Umbilical cord (tissue), 1 donor: ENCODE measurements at regions not wholly inside any gene's neighbourhood (a gene's known extent, or its start where the extent isn't known, plus 50 kb on each side); places are given as distances from the start of the nearest gene placed in this dataset.

Source experiments
- DNase-seq: peaks from one replicate; pipeline ENCODE4 v3.0.0-alpha.2; 2015; ENCODE audit warnings: low spot score

DNA sequence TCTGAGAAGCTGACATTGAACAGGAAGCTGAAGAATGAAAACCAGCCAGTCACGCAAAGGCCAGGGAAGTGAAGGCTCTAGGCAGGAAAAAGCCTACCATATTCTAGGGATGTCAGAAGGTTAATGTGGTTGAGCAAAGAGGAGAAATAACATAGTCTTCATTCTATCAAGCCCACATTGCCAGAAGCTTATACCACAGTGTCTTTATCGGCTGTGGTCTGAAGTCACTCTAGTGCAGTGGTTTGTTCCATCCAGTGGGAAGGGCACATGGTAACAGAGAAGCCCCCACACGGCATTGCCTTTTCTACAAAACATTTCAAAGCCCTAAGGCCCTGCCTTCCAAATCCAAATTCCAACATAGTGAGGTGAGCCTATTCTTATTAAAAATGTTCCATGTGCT, 311.3 kb downstream of the TNS1 start:
- DNase-seq, result no peak

DNA sequence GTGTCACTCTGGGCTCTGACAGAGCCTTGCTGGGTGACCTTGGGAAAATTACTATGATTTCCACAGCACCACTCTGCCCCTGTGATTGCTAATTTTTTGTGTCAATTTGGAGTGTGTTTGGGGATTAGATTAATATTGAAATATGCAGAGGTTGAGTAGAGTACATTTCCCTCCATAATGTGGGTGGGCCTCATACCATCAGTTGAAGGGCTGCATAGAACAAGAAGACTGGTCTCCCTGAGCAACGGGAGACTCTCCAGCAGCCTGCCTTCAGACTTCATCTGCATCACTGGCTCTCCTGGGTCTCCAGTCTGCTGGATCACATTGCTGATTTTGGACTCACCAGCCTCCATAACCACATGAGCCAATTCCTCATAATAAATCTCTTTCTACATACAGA, 313.7 kb downstream of the TNS1 start:
- no peak for DNase-seq

DNA sequence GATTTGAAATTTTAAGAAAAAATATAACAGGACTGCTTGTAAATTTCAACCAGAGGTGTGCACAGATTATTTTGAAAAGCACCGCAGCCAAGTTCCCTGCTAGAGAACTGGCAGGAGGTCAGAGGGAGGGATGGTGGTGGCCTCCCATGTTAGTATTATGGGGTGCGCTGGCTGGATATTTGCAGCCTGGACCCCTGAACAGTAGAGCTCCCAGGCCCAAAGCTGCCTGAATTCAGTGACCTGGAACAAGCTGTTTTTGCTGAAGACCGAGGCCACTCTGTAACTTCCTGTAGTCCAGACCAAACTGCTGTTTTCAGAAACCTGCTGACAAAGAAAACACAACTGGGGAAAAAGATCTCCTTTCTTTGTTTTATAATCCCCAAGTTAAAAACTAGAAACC, 314.3 kb downstream of the TNS1 start:
- no peak for DNase-seq

DNA sequence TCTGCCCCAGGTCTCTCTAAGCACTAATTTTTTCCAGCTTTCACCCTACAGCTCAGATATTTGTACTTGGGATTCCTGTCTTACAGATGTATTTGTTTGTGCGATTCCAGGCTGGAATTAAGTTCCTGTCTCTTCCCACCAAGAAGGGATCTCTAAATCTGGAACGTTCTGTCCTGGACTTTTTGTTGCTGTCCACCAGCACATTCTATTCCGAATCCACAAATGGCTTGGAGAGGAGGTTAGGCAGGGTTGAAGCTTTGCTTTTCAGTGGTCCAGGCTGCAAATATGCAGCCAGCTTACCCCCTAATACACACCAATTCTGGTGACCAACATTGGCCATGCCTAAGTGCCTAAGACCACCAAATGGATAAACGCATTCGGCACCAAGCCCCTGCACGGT, 315.0 kb downstream of the TNS1 start:
- no peak for DNase-seq

DNA sequence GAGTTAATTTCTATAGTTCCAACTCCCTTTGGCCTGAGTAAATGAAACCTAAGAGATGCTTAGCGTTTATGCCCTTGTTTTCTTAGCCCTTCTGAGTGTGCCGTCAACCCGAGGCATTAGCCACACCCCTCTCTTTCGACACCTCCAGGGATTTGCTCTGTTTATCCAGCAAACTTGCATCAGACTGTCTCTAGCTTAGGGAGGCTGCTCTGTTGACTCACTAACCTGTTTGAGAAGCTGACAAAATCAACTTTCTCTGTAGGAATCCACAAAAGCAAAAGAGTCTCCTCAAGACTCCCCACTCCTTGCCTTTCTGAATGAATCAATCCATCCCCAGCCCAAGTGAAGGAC, 317.6 kb downstream of the TNS1 start:
- DNase-seq, result peak; percentile 86

DNA sequence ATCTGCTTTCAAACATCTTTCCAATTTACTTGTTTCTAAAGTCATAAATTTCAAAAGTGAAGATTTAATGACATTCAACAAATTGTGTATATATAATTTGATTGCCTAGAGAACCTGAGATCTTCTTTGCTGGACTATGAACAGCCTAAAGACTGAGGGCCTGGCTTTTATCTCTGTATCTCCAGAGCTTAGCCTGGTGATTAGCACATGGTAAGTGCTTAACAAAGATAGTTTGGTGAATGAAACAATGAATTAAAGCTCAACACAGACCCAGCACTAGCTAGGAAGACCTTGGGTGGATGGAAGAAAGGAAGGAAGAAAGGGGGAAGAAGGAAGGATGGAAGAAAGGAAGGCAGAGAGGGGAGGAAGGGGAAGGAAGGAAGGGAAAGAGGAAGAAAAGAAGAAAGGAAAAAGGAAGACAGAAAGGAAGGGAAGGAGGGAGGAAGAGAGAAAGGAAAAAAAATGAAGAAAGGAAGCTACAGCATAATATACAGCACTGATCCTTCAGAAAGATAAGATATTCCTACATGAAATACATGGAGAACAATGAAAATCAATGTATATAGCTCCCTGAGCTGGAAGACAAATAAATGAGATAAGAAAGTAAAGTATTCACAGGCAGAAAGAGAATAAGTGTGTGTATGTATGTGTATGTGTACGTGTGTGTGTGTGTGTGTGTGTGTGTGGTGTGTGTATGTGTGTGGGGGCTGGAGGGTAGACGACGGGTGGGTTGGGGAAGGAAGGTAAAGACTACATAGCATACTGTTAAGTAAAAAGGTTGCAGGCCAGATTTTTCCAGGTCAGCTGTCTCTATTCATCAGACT, 318.2 kb downstream of the TNS1 start:
- DNase-seq, result no peak

DNA sequence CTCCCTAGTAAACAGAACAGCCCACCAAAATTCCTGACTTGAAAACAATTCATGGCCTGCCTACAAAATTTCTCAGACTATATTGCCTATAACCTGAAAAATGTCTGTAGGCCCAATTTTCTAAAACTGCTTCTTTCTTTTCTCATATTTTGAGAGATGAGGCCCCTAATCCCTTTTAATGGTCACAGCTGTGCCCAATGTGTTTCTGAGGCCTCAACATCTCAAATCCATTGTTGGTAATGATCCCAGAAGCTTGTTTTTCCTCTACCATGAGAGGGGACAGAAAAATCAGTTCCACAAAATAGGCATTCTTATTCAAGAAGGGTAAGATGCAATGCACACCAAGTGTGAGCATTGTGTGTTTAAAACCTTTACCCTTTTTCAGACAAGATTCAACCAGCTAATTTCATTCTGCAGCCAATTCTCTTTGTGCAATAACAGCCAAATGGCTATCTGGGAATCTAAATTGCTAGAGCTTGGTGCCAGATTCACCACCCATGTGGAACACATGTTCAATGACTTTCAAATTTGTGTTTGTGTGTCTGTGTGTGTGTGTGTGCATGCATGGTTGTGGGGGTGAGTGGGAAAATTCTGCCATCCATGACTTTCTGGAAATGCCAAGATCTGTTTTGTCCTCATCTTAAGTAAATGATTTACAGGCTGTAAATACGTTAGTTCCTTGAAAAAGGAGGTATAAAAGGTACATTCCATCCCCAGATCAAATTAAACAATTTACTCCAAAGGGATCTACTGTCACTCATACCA, 319.5 kb downstream of the TNS1 start:
- peak; percentile 52 for DNase-seq

DNA sequence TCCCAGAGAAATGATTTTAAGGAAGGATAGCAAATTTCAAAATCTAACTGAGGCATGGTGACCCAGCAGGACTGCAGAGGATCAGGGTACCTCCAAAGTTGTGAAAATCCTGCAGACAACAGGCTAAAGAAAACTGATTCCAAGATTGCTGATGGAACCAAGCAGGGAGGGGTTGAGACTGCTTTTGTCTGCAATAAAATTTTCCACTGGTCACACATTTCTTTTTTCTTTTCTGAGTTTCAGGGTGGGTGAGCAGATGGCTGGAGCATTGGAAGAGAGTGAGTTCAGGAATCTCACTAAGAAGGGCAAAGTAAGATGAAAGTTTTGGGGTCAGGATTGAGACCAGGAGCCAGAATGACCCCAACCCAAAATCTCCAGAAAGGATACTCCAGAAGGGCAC, 321.0 kb downstream of the TNS1 start:
- no peak for DNase-seq

DNA sequence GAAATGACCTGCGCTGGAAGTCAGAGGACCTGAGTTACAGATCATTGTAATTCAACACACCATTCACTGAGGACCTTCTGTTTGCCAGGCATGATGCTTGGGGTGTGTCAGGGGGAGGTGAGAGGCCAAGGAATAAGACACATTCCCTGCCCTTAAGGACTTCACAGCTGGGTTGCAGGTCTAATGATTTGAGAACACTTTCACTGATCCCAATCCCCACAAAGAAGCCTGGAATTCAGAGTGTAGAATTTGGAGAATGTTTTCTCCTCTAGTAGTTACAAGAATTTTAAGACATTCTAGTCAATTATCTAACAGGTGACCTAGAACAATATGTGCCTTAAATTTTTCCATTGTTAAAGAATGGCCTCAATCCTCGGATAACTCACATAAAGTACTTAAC, 322.4 kb downstream of the TNS1 start:
- DNase-seq, result no peak

DNA sequence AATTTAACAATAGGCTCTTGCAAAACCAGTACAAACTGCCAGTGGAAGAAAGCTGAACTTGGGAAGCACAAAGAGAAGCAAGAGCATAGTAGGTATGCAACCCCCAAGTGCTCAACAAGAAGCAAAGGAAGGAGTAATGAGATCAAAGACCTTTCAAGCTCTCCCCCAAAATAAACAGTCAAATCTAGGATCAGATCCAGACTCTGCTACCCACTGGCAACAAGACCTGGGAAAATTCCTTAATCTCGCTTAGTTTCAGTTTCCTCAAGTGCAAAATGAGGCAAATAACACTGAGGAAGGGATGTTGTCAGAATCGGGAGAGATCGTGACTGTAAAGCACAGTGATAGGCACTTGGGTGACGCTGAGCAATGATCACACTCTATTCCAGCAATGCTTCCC, 329.2 kb downstream of the TNS1 start:
- DNase-seq, result no peak

DNA sequence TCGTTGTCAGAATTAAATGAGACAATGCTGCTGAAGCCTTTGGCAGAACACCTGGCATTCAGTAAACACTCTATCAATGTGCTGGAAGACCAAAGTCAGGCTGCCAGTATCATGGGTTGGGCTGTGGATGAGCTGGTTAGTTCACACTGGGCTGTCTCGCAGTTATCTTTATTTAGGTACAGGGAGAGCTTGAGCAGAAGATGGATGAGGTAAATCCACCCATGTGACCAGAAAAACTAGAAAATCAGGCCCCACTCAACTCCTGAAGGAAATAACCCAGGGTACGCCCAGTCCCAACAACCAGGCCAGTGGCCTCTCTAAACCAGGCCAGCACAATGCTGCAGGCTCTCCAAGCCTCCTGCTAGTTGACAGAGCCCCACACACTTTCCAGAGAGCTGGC, 330.3 kb downstream of the TNS1 start:
- DNase-seq, result peak; percentile 55

DNA sequence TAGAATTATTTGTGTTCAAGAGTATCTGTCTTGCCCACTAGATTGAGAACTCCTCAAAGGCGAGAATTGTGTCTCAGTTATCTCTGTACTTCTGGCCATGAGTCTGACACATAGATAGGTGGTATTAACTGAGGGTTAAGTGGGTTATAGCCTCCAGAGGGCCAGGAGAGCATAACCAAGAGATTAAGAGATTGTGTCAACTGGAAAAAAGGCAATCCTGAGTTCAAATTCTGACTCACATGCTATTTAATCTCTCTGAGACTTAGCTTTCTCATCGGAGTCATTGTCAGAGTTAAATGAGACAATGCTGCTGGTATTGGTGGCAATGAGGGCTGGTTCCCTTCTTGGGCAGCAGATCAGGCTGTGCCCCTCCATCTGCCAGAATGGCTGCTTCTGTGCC, 330.9 kb downstream of the TNS1 start:
- no peak for DNase-seq

DNA sequence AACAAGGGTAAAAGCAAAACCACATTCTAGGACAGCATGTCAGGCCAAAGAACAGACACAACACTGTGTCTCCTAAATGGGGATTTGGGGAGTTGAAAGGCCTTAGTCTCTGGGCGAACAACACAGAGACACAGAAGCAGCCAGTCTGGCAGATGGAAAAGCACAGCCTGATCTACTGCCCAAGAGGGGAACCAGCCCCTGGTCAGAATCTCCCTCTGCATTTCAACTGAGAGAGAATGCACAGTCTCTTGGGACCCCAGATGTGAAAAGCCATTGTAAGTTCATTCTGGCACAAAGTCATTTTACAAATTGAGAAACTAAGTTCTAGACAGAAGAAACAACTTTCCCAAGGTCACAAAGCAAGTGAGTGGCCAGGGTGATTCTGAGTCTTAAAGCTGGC, 331.7 kb downstream of the TNS1 start:
- DNase-seq, result no peak

DNA sequence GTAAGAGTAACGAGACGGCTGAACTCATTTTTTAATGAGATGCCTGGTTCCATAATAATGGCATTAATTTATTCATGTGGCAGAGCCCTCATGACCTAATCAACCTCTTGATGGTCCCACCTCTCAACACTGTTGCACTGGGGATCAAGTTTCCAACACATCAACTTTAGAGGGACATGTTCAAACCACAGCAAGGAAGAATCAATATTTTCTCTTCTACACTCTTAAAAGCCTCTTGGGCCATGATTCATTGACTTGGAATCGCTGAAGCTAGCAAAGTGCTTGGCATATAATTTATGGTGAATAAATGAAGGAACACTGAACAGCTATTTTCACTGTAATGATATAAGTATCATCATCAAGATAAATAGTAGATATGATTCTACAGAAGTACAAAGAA, 333.0 kb downstream of the TNS1 start:
- no peak for DNase-seq

DNA sequence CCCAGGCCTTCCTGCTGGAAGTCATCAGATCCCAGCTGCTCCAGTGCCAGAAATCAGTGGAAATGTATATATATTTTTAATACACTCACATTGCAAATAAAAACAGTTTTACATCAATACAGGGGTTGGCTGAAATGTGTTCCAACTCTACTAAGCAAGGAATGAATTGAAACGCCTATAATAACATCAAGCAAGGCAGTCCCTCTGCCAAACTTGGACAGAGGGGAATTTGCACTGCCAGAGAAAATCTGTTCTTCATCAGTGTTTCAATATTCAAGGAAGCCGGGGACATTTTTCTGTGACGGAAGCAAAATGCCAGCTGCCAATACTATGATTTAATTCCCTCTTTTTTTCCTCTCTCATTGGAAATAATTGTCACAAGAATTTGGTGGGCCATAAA, 335.3 kb downstream of the TNS1 start:
- peak; percentile 58 for DNase-seq

DNA sequence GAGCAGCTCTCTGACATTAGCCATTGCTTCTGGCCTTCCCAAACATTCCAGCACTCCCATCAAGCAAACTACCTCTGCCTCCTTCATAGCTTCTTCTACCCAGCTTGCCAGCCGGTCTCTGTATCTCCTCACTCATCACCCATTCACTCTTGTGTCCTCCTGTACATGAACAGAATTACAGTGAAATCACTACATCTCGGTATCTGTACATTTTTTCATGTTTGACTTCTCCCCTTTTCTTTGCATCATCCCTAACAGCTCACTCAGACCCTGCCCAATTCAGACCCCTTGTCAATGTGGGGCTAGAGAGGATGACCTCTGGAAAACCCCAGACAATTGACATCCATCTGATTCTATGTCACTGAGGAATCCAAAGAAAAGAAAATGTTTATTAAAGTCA, 335.8 kb downstream of the TNS1 start:
- DNase-seq, result no peak

DNA sequence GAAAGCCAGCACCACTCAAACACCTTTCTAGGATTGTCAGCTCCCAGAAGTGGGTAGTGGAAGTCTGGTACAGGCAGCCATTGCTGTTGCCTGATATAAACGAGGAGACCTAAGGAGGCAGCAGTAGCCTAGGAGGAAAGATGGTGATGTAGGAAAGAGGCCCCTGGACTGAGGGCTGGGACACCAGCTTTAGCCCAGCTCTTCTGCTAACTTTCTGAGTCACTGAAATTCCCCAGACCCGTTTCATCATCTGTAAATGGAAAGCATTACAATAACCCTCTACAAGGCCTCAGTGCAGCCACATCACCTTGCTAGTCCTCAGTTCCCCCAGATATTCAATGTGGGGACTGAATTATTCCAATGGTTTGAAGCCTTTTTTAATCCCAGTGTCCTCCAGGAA, 336.5 kb downstream of the TNS1 start:
- DNase-seq, result peak; percentile 47

DNA sequence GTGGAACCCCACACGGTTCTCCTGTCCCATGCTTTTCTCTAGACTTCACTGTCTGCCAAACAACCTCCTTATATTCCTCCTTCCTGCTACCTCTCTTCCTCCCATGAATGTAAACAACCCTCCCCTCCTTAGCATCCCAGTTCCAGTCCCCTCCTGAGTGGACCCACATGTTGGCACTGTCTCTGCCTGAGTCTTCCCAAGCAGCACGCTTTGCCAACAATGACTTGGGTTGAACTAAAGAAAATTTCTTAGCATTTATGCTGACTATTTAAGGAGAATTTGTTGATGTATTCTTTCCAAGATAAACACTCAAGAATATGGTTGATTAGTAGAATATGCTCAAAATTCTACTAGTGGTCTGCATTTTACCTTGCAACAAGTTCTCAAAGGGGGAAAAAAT, 338.0 kb downstream of the TNS1 start:
- no peak for DNase-seq

DNA sequence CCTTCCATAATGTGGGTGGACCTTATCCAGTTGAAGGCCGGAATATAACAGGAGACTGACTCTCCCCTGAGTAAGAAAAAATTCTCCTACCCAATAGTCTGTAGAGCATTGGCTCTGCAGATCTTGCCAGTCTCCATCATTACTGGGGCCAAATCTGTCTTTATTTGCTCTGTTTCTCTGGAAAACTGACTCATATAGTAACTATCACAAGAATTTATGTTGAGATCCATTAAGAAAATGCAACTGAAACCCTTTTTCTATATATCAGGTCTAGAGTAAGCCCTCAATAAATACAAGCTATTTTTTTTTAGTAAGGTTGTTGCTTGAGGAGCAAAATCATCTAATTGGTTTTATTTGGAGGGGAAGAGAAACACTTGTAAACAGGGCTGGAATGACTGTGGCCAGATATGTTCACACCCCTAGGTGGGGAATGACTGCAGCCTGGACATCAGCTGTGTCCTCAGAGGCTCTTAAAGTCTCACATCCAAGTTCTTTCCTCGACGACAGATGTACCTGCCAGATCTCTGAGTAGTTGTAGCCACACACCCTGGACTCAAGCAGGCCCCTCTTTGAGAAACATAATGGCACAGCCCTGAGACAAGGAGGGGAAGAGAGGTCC, 339.7 kb downstream of the TNS1 start:
- peak; percentile 65 for DNase-seq

DNA sequence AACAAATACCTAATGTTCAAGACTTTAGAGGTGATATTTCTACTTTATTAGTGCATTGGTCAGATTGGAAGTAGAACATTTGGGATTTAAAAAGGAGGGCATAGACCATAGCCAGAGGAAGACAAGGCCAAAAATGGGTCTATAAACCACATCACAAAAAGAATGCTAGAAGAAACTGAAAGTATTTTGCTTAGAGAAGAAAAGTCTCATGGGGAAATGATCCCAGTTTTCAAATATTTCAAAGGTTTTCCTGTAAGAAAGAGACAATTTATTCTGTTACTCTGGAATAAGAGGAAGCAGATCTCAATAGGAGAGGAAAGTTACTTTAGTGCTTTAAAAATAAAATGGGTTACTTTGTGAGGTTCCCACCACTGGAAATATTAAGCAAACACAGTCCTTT, 341.4 kb downstream of the TNS1 start:
- DNase-seq, result no peak

DNA sequence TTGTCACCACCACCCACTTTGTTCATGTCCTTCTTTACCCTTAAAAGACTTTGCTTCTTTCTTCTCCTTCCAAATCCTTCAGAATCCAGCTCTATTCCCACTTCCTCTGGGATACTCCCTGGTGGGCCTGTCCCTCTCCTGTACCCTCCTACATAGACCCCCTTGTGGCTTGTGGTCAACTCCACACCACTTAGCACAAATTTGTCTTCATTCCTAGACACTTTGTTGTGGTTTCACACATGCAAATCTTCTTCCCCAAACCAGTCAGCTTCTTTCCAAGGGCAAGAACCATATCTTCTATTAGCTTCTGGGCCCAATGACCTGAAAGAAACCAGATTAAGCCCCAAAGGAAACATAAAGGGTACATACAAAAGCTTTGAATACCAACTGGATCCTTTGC, 342.4 kb downstream of the TNS1 start:
- no peak for DNase-seq

DNA sequence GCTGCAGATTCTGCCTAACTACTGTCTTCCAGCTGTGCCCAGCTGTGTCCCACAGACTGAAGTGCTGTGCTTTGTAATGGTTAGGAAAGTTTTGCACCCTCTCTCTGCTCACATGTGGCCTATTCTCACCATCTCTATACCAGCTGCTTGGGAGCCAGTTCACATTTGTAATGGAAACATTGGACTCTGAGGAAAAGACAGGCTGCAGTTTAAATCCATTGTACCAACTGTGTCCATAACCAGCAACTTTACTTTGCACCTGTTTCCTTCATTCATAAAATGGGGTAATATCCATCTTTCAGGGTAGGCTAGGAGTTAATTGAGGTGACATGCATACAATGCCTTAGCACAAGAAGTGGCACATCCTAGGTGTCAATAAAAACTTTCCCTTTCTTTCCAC, 344.0 kb downstream of the TNS1 start:
- no peak for DNase-seq

DNA sequence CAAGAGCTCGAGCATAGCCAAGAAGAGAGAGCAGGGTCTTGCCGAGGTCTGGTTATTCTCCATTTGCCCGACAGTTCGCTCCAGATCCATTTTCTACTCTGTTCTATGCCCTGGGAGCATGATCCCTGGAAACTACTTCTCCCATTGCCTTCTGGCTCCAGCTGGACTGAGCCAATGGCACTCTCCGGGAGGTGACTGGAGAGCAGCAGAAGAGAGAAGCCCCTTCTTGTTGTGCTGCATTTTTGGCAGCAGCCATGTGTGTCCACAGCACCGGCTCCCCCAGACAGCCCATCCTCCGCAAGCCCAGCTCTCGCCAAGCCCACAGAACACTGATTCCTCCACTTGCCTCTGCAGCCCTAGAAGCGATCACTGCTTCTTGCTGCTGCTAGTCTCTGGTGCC, 345.5 kb downstream of the TNS1 start:
- DNase-seq, result no peak
